GM12872 (cell line): ENCODE measurements at regions not wholly inside any gene's neighbourhood (a gene's known extent, or its start where the extent isn't known, plus 50 kb on each side); places are given as distances from the start of the nearest gene placed in this dataset.

Experiments
- TF ChIP-seq, protein P1 (sequence below): IDR thresholded peaks from 3 replicates; pipeline ENCODE4 v1.5.1; 2011; ENCODE audit warnings: low read depth, mild to moderate bottlenecking, low read length, moderate library complexity; ENCODE audit not compliant: insufficient read depth

DNA sequence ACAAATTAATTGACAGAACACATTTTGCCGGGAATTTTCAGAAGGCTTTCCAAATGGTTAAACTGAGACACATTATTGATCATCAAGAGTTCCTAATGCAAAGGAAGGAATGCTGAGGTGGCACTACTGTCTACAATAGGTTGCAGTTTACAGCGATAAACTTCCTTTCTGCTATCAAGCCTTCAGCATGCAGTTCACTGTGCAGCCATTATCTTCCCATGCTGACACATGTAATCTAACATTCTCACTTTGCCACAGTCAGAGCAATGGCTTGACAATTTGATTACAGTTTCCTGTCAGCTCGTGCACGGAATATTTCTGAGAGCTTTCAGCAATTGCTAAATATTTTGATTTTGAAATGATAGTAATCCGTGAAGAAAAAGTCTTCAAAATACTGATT, 166.9 kb upstream of the PRMT6 start:
- TF ChIP-seq, protein P1, sequence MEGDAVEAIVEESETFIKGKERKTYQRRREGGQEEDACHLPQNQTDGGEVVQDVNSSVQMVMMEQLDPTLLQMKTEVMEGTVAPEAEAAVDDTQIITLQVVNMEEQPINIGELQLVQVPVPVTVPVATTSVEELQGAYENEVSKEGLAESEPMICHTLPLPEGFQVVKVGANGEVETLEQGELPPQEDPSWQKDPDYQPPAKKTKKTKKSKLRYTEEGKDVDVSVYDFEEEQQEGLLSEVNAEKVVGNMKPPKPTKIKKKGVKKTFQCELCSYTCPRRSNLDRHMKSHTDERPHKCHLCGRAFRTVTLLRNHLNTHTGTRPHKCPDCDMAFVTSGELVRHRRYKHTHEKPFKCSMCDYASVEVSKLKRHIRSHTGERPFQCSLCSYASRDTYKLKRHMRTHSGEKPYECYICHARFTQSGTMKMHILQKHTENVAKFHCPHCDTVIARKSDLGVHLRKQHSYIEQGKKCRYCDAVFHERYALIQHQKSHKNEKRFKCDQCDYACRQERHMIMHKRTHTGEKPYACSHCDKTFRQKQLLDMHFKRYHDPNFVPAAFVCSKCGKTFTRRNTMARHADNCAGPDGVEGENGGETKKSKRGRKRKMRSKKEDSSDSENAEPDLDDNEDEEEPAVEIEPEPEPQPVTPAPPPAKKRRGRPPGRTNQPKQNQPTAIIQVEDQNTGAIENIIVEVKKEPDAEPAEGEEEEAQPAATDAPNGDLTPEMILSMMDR: no peak

DNA sequence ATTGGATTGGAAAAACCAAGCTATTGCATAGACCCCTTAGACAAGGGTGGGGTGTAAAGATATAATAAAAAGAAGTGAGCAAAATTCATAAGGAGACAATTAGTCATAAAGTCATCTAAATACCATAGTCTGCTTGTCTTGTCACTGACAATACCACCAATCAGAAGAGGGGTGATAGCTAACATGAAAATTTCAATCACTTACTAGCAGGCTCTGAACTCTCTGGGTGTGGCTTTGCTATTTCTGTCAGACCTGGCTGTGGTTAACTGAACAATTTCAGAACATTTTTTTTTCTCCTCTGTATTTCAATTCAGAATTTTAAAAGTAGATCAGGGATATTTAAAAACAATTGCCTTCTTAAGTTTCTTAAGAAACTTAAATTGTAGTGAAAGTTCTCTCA, 158.5 kb upstream of the PRMT6 start:
- TF ChIP-seq, protein P1: no peak

DNA sequence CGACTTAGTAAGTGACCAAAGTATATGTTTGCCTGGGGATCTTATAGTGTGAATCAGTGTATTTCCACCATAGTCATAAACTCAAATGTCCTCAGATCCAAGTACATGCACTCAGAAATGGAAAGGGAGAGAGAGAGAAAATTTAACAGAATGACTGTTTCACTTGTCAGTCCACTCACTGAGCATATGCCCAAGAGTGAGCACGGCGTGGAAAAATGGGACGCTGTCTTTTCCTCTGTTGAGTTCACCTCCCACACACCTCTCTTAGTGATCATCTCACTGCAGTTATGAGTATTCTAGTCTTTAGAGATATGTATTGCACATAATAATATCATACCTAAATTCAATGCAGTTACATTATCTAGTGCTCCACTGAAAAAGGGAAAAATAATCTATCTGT, 156.8 kb upstream of the PRMT6 start:
- TF ChIP-seq, protein P1: no peak

DNA sequence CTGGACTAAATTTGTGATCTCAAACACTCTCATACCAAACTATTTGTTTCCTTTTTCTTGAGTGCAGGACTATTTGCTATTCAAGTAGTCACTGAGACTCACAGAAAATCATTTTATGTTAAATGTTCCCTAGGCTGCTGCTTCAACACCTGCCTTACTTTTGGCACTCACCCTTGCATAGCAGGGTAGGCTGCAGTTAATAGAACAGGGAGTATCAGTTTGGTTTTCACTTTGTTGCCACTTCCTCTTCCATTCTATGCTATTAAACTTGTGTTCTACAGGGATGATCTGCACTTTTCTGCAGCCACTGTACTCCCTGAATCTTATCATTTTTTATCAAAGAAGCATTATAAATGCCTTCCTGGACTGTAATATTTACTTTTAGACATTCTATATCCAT, 148.7 kb upstream of the PRMT6 start:
- TF ChIP-seq, protein P1: no peak

DNA sequence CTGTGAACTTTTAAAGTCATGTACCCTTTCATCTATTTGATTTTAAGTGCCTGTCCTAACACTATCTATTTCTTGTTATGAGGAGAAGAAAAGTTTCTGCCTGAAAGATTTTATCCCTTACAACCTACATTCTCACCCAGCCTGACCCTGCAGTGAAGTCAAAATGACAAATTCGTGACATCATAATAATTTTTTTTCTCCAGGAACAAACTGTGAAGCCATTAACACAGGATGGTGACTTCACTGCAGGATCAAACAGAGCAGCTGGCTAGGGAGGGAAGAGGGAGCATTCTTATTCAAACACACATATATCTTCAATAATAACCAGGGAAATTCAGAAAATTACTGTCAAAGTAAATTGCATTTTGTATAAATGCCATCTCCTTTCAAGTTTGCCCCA, 147.8 kb upstream of the PRMT6 start:
- TF ChIP-seq, protein P1: no peak

DNA sequence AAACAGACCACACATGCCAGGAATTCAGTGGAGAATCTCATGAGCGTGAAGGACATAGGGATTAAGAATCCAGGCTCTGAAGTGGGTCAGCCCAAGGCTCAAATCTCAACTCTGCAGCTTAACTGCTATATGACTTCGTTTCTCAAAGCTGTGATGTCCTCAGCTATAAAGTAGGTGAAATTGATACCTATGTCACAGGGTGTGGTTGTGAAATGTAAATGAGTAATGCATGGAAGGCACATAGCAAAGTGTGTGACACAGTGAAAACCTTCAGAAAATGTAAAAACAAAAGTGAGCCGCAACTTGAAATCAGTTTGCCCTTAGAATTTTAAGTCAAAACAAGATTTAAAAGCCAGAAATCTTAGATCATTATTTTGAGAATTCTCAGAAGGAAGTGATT, 145.7 kb upstream of the PRMT6 start:
- TF ChIP-seq, protein P1: no peak

DNA sequence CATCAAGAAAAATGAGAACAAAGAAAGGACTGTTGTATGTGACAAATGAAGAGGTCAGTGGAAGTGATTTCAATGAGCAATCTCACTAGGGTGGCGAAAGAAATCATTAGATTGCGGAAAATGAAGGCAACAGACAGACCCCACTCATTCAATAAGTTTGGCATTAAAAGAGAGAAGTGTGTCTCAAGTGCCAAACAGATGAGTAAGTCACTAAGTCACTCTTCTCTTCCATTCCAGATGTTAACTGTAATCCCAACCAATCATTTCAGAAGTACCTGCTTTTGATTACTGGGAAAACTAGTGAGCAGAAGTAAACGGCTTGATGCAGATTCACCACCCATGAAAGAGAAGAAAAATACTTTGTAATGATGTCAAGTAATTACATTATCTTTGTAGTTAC, 144.3 kb upstream of the PRMT6 start:
- TF ChIP-seq, protein P1: no peak

DNA sequence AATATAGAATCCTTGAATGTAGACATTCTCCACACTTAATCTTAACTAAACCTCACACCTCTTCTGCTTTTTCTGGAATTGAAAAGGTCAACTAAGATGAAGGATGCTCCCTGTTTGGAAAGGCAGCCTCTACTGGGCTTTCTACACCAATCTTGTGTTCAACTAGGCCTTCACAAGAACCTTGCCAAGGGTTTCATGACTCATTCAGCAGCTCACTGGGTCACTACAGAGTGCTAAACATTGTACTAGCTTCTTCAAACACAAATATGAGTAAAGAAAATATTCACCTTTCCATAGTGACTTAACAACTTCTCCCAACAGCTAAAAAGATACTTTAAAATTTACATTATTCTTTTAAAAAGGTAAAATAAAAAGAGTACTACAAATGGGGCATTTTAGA, 135.3 kb upstream of the PRMT6 start:
- TF ChIP-seq, protein P1: no peak
